ENCODE measurements at regions not wholly inside any gene's neighbourhood (a gene's known extent, or its start where the extent isn't known, plus 50 kb on each side); places are given as distances from the start of the nearest gene placed in this dataset.

GRCh38 chr1:5012249-5012648, 357.8 kb downstream of the AJAP1 start:
- DNase-seq (ENCODE audit: low read depth in 2 of 2): no peak

GRCh38 chr1:5010656-5011055, 356.2 kb downstream of the AJAP1 start:
- no peak for DNase-seq (ENCODE audit: low read depth in 2 of 2)

GRCh38 chr1:5010236-5010635, 355.8 kb downstream of the AJAP1 start:
- DNase-seq (ENCODE audit: low read depth in 2 of 2): no peak

GRCh38 chr1:5009376-5010065, 355.1 kb downstream of the AJAP1 start:
- DNase-seq (ENCODE audit: low read depth in 2 of 2): no peak

- DNase-seq (ENCODE audit: low read depth in 2 of 2): no peak
Observed at GRCh38 chr1:5005171-5005570, 350.8 kb downstream of the AJAP1 start.

GRCh38 chr1:5002676-5003075, 348.3 kb downstream of the AJAP1 start:
- no peak for DNase-seq (ENCODE audit: low read depth in 2 of 2)

GRCh38 chr1:5001466-5001865, 347.1 kb downstream of the AJAP1 start:
- no peak for DNase-seq (ENCODE audit: low read depth in 2 of 2)

GRCh38 chr1:4986306-4986705, 331.9 kb downstream of the AJAP1 start:
- DNase-seq (ENCODE audit: low read depth in 2 of 2): no peak

- DNase-seq (ENCODE audit: low read depth in 2 of 2): no peak
Observed at GRCh38 chr1:4984841-4985240, 330.4 kb downstream of the AJAP1 start.

- no peak for DNase-seq (ENCODE audit: low read depth in 2 of 2)
Observed at GRCh38 chr1:4980211-4980610, 325.8 kb downstream of the AJAP1 start.

GRCh38 chr1:4978660-4979390, 324.4 kb downstream of the AJAP1 start:
- DNase-seq (ENCODE audit: low read depth in 2 of 2): no peak

- DNase-seq (ENCODE audit: low read depth in 2 of 2): no peak
Observed at GRCh38 chr1:4977701-4978100, 323.3 kb downstream of the AJAP1 start.

GRCh38 chr1:4976859-4977440, 322.5 kb downstream of the AJAP1 start:
- DNase-seq (ENCODE audit: low read depth in 2 of 2): no peak

- DNase-seq (ENCODE audit: low read depth in 2 of 2): no peak
Observed at GRCh38 chr1:4975856-4976255, 321.4 kb downstream of the AJAP1 start.

- DNase-seq (ENCODE audit: low read depth in 2 of 2): no peak
Observed at GRCh38 chr1:4974981-4975685, 320.7 kb downstream of the AJAP1 start.

GRCh38 chr1:4973341-4973740, 318.9 kb downstream of the AJAP1 start:
- no peak for DNase-seq (ENCODE audit: low read depth in 2 of 2)

- DNase-seq (ENCODE audit: low read depth in 2 of 2): no peak
Observed at GRCh38 chr1:4972761-4973320, 318.4 kb downstream of the AJAP1 start.

GRCh38 chr1:4971666-4972065, 317.3 kb downstream of the AJAP1 start:
- DNase-seq (ENCODE audit: low read depth in 2 of 2): no peak

GRCh38 chr1:4970532-4970931, 316.1 kb downstream of the AJAP1 start:
- no peak for DNase-seq (ENCODE audit: low read depth in 2 of 2)

- DNase-seq (ENCODE audit: low read depth in 2 of 2): no peak
Observed at GRCh38 chr1:4969556-4970129, 315.2 kb downstream of the AJAP1 start.

GRCh38 chr1:4965346-4966075, 311.1 kb downstream of the AJAP1 start:
- DNase-seq (ENCODE audit: low read depth in 2 of 2): no peak

Measured in stimulated activated CD4-positive, alpha-beta T cell treated with anti-CD3 and anti-CD28 coated beads, Interleukin-12 subunit alpha, Interleukin-12 subunit beta, amount 100 ng/mL, for 24 hours (primary cell).